ENCODE measurements at regions not wholly inside any gene's neighbourhood (a gene's known extent, or its start where the extent isn't known, plus 50 kb on each side); places are given as distances from the start of the nearest gene placed in this dataset.

GRCh38 chr10:130761032-130761575, 550.4 kb downstream of the TCERG1L start:
- no peaks in the 10 kb centered on the region for H3K27me3 ChIP-seq
- H3K4me3 ChIP-seq = no peak overlapping the region
- H3K4me1 ChIP-seq (ENCODE audit: insufficient read depth) = no peaks in the 10 kb centered on the region
- no peaks in the 10 kb centered on the region for H3K9me3 ChIP-seq
- intact Hi-C loops (cut with DNase I) = no loop called here
- TF ChIP-seq CTCF (IDR thresholded peaks at IDR 0.05) (no peak), EP300 (IDR thresholded peaks at IDR 0.05) (no peak), POLR2A (IDR thresholded peaks at IDR 0.05) (no peak)
- H3K27ac ChIP-seq = no peak overlapping the region
- 67 to 74% (median 68%) methylated on average over 6 of the region's 6 CpGs for WGBS, 3 donors
- no peak for DNase-seq
- H3K36me3 ChIP-seq = no peaks in the 10 kb centered on the region

- intact Hi-C loops (cut with DNase I) = no loop called here
- Histone ChIP-seq H3K36me3 (no peaks in the 10 kb centered on the region), H3K9me3 (no peaks in the 10 kb centered on the region), H3K27ac (no peak overlapping the region), H3K27me3 (no peaks in the 10 kb centered on the region), H3K4me3 (no peak overlapping the region), H3K4me1 (ENCODE audit: insufficient read depth) (no peaks in the 10 kb centered on the region)
- TF ChIP-seq CTCF (IDR thresholded peaks at IDR 0.05) = no peak
- no peak for TF ChIP-seq EP300 (IDR thresholded peaks at IDR 0.05)
- no peak for TF ChIP-seq POLR2A (IDR thresholded peaks at IDR 0.05)
- WGBS, 3 donors = 13 to 15% (median 14%) methylated on average over 13 of the region's 13 CpGs
- DNase-seq = no peak
These were observed 549.7 kb downstream of the TCERG1L start for GRCh38 chr10:130761788-130762301.

GRCh38 chr10:130762491-130762890, 549.0 kb downstream of the TCERG1L start:
- WGBS, 3 donors = 65 to 77% (median 75%) methylated on average over 5 to 6 of the region's 6 CpGs
- intact Hi-C loops (cut with DNase I) = no loop called here

GRCh38 chr10:130763071-130763470, 548.5 kb downstream of the TCERG1L start:
- no peak for TF ChIP-seq POLR2A (IDR thresholded peaks at IDR 0.05)
- intact Hi-C loops (cut with DNase I) = no loop called here
- Histone ChIP-seq H3K27ac (no peak overlapping the region), H3K4me3 (no peak overlapping the region), H3K9me3 (no peaks in the 10 kb centered on the region), H3K36me3 (no peaks in the 10 kb centered on the region), H3K27me3 (no peaks in the 10 kb centered on the region), H3K4me1 (ENCODE audit: insufficient read depth) (no peaks in the 10 kb centered on the region)
- DNase-seq = no peak
- WGBS, 3 donors = 79 to 89% (median 82%) methylated on average over 6 of the region's 6 CpGs

More at GRCh38 chr10:130762491-130762890, 549.0 kb downstream of the TCERG1L start:
- no peak for DNase-seq
- H3K36me3 ChIP-seq = no peaks in the 10 kb centered on the region
- H3K27ac ChIP-seq = no peak overlapping the region
- no peak overlapping the region for H3K4me3 ChIP-seq
- H3K9me3 ChIP-seq = no peaks in the 10 kb centered on the region
- no peaks in the 10 kb centered on the region for H3K27me3 ChIP-seq
- H3K4me1 ChIP-seq (ENCODE audit: insufficient read depth) = no peaks in the 10 kb centered on the region
- TF ChIP-seq POLR2A (IDR thresholded peaks at IDR 0.05) (no peak), CTCF (IDR thresholded peaks at IDR 0.05) (no peak), EP300 (IDR thresholded peaks at IDR 0.05) (no peak)

GRCh38 chr10:130763491-130763890, 548.0 kb downstream of the TCERG1L start:
- DNase-seq = no peak
- Histone ChIP-seq H3K27ac (no peak overlapping the region), H3K4me3 (no peak overlapping the region), H3K9me3 (no peaks in the 10 kb centered on the region), H3K36me3 (no peaks in the 10 kb centered on the region), H3K27me3 (no peaks in the 10 kb centered on the region), H3K4me1 (ENCODE audit: insufficient read depth) (no peaks in the 10 kb centered on the region)
- TF ChIP-seq CTCF (IDR thresholded peaks at IDR 0.05) (no peak), POLR2A (IDR thresholded peaks at IDR 0.05) (no peak), EP300 (IDR thresholded peaks at IDR 0.05) (no peak)
- WGBS, 3 donors = 55 to 72% (median 67%) methylated on average over 4 of the region's 4 CpGs
- intact Hi-C loops (cut with DNase I) = no loop called here

All from ovary (tissue), 7 donors.